Tibial artery (tissue), 4 donors: ENCODE measurements at regions not wholly inside any gene's neighbourhood (a gene's known extent, or its start where the extent isn't known, plus 50 kb on each side); places are given as distances from the start of the nearest gene placed in this dataset.
"Not testable (repeated sequence)": the region's sequence is repeated elsewhere in the genome, so short reads cannot be mapped to it uniquely, and the experiment has no call there.

Source experiments
- DNase-seq, 2 donors: peaks; one replicate each; pipeline ENCODE4 v3.0.0-alpha.2; 2019
- H3K27ac ChIP-seq, 2 donors: fragments of 200-600 bp; sonication (generic) in 1 of 2; 1 replicate in 1 of 2; 2 replicates in 1 of 2; pipeline ENCODE4 v1.5.1; 2018 to 2019; ENCODE audit warnings: mild to moderate bottlenecking in 1 of 2
- H3K27me3 ChIP-seq, 2 donors: fragments of 200-600 bp; sonication (generic) in 1 of 2; one replicate each; pipeline versions ENCODE4 v1.5.1 to v1.6.0; 2016 to 2019
- H3K36me3 ChIP-seq, 3 donors: fragments of 200-600 bp; sonication (generic) in 2 of 3; one replicate each; pipeline ENCODE4 v1.5.1; 2016 to 2019; ENCODE audit warnings: mild to moderate bottlenecking in 2 of 3
- H3K4me1 ChIP-seq, 4 donors: fragments of 200-600 bp; sonication (generic) in 2 of 4; 1 replicate in 3 of 4; 2 replicates in 1 of 4; pipeline ENCODE4 v1.5.1; 2016 to 2019
- H3K4me3 ChIP-seq, 2 donors: fragments of 200-600 bp; sonication (generic) in 1 of 2; 1 replicate in 1 of 2; 2 replicates in 1 of 2; pipeline ENCODE4 v1.5.1; 2018 to 2019; ENCODE audit warnings: mild to moderate bottlenecking in 2 of 2
- H3K9me3 ChIP-seq, 3 donors: fragments of 200-600 bp; sonication (generic) in 1 of 3; one replicate each; pipeline ENCODE4 v1.5.1; 2016 to 2019
- intact Hi-C: fragments of 100-400 bp; cut with DNase I; formaldehyde crosslinking; loops from one replicate; pipeline ENCODE4 v1.15.0; 2023; ENCODE audit warnings: low total_unique reads
- TF ChIP-seq, protein P1 (sequence below), 2 experiments: fragments of 200-600 bp in 1 of 2; fragments of 450-650 bp in 1 of 2; IDR thresholded peaks; one replicate each; pipeline ENCODE4 v1.5.1; 2017 to 2019; ENCODE audit warnings: antibody characterized with exemption in 2 of 2, mild to moderate bottlenecking in 1 of 2, moderate library complexity in 1 of 2

DNA sequence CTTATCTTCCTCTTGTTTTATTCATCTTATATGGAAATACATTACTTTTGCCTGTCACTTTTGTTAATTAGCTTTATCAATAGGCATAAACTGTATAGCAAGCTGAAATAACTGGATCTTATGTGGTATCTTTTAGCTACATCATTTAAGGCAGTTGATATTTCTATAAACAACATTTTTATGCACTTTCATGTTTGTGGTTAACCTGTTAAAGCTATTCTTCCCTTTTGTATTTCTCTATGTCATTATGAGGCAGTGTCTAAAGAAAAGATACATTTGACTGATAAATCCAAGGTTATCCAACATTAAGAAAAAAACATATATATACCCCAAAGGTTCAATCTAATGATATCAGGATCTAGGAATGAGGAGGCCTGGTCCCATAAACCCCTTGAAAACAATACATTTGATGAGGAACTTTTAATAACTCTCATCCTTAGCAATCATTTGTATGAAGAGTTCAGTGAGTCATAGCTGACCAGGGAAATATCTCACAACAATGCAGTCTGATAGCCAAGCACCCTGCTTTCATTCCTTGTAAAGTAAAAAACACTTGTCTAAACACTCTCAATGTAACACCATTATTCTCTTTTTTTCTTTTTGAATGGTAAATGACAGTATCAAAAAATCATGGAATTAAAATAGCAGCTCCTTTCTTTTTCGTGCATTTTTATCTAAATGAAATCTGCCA lies 300.9 kb downstream of the NEBL start:
- peak overlapping the region in 1 of 2 donors; percentile 53 for H3K27ac ChIP-seq
- no peaks in the 10 kb centered on the region for H3K36me3 ChIP-seq
- peaks cover 0 to 33% (median 7%) of the 10 kb centered on the region in 4 donors for H3K4me1 ChIP-seq
- no peaks in the 10 kb centered on the region for H3K9me3 ChIP-seq
- TF ChIP-seq, protein P1, sequence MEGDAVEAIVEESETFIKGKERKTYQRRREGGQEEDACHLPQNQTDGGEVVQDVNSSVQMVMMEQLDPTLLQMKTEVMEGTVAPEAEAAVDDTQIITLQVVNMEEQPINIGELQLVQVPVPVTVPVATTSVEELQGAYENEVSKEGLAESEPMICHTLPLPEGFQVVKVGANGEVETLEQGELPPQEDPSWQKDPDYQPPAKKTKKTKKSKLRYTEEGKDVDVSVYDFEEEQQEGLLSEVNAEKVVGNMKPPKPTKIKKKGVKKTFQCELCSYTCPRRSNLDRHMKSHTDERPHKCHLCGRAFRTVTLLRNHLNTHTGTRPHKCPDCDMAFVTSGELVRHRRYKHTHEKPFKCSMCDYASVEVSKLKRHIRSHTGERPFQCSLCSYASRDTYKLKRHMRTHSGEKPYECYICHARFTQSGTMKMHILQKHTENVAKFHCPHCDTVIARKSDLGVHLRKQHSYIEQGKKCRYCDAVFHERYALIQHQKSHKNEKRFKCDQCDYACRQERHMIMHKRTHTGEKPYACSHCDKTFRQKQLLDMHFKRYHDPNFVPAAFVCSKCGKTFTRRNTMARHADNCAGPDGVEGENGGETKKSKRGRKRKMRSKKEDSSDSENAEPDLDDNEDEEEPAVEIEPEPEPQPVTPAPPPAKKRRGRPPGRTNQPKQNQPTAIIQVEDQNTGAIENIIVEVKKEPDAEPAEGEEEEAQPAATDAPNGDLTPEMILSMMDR (IDR thresholded peaks at IDR 0.05) = no peak
- no peaks in the 10 kb centered on the region for H3K27me3 ChIP-seq
- intact Hi-C loops = no loop called here
- H3K4me3 ChIP-seq = no peak overlapping the region
- no peak for DNase-seq

DNA sequence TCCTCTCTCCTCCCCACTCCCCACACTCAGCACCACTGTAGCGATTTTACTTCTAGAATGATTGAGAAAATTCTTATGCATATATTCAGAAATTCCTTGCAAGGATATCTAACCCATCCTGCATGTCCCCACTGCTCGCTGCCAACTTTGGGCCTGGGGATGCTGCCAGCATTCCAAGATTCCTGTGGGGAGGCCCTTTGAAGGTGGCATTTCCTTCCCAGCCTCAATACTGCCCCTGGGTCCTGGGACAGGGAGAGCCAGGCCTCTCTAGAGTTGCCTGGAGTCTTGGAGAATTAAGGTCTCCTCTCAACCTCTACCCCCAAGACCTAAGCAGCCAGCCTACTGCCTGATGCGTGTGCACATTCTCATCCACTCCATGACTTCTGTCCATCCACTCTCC lies 303.5 kb downstream of the NEBL start:
- Histone ChIP-seq H3K9me3 (no peaks in the 10 kb centered on the region), H3K4me1 (peaks cover 0 to 38% (median 6%) of the 10 kb centered on the region in 4 donors), H3K27ac (no peak overlapping the region), H3K4me3 (no peak overlapping the region), H3K36me3 (no peaks in the 10 kb centered on the region), H3K27me3 (no peaks in the 10 kb centered on the region)
- no peak for DNase-seq
- TF ChIP-seq, protein P1 (IDR thresholded peaks at IDR 0.05) = no peak
- intact Hi-C loops = no loop called here

DNA sequence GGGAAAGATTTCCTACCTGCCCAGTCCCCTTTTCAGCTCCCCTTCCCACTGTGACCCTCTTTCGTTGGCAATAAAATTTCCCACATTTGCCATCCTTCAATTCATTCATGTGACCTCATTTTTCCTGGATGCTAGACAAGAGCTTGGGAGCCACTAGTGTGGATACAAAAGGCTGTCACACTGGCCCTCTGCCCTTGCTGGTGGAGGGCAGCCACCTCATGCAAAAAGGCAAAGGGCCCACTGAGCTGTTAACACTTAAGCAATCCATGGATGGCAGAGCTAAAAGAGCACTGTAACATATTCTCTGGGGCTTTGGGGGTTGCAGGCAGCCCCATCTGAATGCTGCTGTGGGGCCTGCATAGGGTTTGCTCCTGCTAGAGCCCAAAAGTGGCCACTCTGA lies 315.1 kb downstream of the NEBL start:
- Histone ChIP-seq H3K9me3 (peaks cover 0 to 9% (median 0%) of the 10 kb centered on the region in 3 donors), H3K27ac (no peak overlapping the region), H3K27me3 (no peaks in the 10 kb centered on the region), H3K4me1 (peaks cover 0 to 2% (median 0%) of the 10 kb centered on the region in 4 donors), H3K4me3 (no peak overlapping the region), H3K36me3 (no peaks in the 10 kb centered on the region)
- no peak for DNase-seq
- intact Hi-C loops = no loop called here
- TF ChIP-seq, protein P1 (IDR thresholded peaks at IDR 0.05) = no peak

DNA sequence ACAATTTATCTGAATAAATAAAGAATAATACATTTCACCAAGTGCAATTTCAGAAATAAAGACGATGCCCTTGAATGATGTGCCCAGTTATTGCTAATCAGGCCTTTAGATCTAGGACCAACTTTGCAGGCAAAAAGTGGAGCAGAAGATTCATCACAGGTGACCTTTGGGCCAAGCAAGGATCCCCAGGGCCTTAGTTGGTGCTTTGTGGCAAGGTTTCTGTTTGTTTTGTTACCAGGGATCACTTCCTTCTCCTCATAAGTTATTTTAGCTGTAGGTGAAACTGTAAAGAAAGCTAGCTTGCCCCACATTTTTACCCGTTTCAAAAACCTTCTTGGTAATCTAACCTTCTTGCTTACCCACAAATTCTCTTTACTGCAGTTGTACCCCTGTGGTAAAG lies 323.2 kb downstream of the NEBL start:
- H3K36me3 ChIP-seq = no peaks in the 10 kb centered on the region
- peaks cover 0 to 2% (median 0%) of the 10 kb centered on the region in 4 donors for H3K4me1 ChIP-seq
- H3K27ac ChIP-seq = no peak overlapping the region
- DNase-seq = no peak
- intact Hi-C loops = no loop called here
- TF ChIP-seq, protein P1 (IDR thresholded peaks at IDR 0.05) = no peak
- H3K4me3 ChIP-seq = no peak overlapping the region
- H3K27me3 ChIP-seq = no peaks in the 10 kb centered on the region
- H3K9me3 ChIP-seq = no peaks in the 10 kb centered on the region

DNA sequence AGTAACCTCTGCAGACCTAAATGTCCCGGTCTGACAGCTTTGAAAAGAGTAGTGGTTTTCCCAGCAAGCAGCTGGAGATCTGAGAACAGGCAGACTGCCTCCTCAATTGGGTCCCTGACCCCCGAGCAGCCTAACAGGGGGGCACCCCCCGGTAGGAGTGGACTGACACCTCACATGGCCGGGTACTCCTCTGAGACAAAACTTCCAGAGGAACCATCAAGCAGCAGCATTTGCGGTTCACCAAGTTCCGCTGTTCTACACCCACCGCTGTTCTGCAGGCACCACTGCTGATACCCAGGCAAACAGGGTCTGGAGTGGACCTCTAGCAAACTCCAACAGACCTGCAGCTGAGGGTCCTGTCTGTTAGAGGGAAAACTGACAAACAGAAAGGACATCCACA lies 341.1 kb downstream of the NEBL start:
- H3K27me3 ChIP-seq, DNase-seq, H3K4me3 ChIP-seq, H3K36me3 ChIP-seq, H3K4me1 ChIP-seq, H3K27ac ChIP-seq, H3K9me3 ChIP-seq, intact Hi-C loops: not testable (repeated sequence)

DNA sequence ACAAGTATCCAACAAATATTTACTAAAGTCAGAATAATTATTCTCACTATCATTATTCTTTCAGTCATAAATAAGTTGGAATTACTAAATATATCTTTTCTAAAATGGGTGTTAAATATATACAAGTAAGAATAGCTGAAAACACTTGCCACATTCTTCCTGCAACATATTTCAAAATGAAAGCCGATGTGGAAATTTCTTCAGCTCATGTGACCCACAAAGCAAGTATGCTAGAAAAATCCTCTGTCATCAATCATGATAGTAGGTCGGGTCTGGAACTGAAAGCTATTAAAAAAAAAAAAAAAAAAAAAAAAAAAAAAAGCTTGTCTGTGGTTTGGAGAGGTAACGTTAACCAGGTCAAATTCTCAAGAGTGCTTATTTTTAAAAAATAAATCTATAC lies 344.7 kb downstream of the NEBL start:
- Histone ChIP-seq H3K36me3 (no peaks in the 10 kb centered on the region), H3K9me3 (peaks cover 0 to 6% (median 0%) of the 10 kb centered on the region in 3 donors), H3K4me3 (no peak overlapping the region), H3K27me3 (no peaks in the 10 kb centered on the region), H3K27ac (no peak overlapping the region), H3K4me1 (no peaks in the 10 kb centered on the region)
- intact Hi-C loops = no loop called here
- TF ChIP-seq, protein P1 (IDR thresholded peaks at IDR 0.05) = no peak
- DNase-seq = no peak
